SJCRH30 (cell line): ENCODE measurements at regions not wholly inside any gene's neighbourhood (a gene's known extent, or its start where the extent isn't known, plus 50 kb on each side); places are given as distances from the start of the nearest gene placed in this dataset.
"Not testable (repeated sequence)": the region's sequence is repeated elsewhere in the genome, so short reads cannot be mapped to it uniquely, and the experiment has no call there.

Experiments
- DNase-seq, 2 experiments: peaks; one replicate each; pipeline ENCODE4 v3.0.0-alpha.2; 2015 to 2020
- H3K27ac ChIP-seq: fragments of 250-450 bp; sonication (Bioruptor Pico); 2 replicates; pipeline ENCODE4 v1.5.1; 2020; ENCODE audit warnings: mild to moderate bottlenecking, moderate library complexity
- H3K27me3 ChIP-seq: fragments of 250-450 bp; sonication (Bioruptor Pico); 2 replicates; pipeline ENCODE4 v1.5.1; 2020; ENCODE audit warnings: mild to moderate bottlenecking, moderate library complexity
- H3K36me3 ChIP-seq: fragments of 250-450 bp; sonication (Bioruptor Pico); 2 replicates; pipeline ENCODE4 v1.5.1; 2020; ENCODE audit warnings: mild to moderate bottlenecking, moderate library complexity
- H3K4me1 ChIP-seq: fragments of 250-450 bp; sonication (Bioruptor Pico); 2 replicates; pipeline ENCODE4 v1.5.1; 2020; ENCODE audit warnings: mild to moderate bottlenecking, moderate library complexity
- H3K4me3 ChIP-seq: fragments of 250-450 bp; sonication (Bioruptor Pico); 2 replicates; pipeline ENCODE4 v1.5.1; 2020; ENCODE audit warnings: mild to moderate bottlenecking, moderate library complexity
- H3K9me3 ChIP-seq: fragments of 250-450 bp; sonication (Bioruptor Pico); replicated peaks from 2 replicates; pipeline ENCODE4 v1.5.1; 2020; ENCODE audit warnings: mild to moderate bottlenecking, moderate library complexity

- H3K27me3 ChIP-seq, H3K27ac ChIP-seq, H3K4me3 ChIP-seq, H3K36me3 ChIP-seq, H3K4me1 ChIP-seq, DNase-seq, H3K9me3 ChIP-seq: not testable (repeated sequence)
Measured at GRCh38 chr3:106486945-106487639, 618.3 kb upstream of the CBLB start.

DNA sequence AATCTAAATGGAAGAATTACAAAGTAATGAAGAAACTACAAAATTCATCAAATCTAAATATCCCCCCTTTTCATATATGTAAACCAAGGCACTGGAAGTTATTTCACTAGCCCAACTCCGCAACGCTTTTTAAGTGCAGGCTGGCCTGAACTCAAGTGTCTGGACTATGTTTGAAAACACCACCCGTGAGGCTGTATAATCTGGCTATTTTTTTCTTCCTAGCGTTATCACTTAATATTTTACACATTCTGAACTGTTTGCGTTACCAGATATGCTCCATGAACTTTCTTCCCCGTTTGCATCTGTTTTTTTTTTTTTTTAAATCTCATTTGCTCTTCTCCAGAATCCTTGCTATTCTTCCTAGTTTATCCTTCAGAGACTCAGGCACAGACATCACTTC is 619.5 kb upstream of the CBLB start:
- Histone ChIP-seq H3K27ac (no peak overlapping the region), H3K9me3 (no peaks in the 10 kb centered on the region), H3K27me3 (no peaks in the 10 kb centered on the region), H3K4me3 (no peak overlapping the region), H3K36me3 (no peaks in the 10 kb centered on the region), H3K4me1 (no peaks in the 10 kb centered on the region)
- DNase-seq: no peak

GRCh38 chr3:106491796-106492195 is 623.0 kb upstream of the CBLB start:
- no peaks in the 10 kb centered on the region for H3K36me3 ChIP-seq
- 0 out of 2 replicates have a peak, but pooled peaks cover 5% of the 10 kb centered on the region for H3K9me3 ChIP-seq
- H3K4me3 ChIP-seq: no peak overlapping the region
- no peaks in the 10 kb centered on the region for H3K27me3 ChIP-seq
- no peak for DNase-seq
- no peak overlapping the region for H3K27ac ChIP-seq
- H3K4me1 ChIP-seq: no peaks in the 10 kb centered on the region

DNA sequence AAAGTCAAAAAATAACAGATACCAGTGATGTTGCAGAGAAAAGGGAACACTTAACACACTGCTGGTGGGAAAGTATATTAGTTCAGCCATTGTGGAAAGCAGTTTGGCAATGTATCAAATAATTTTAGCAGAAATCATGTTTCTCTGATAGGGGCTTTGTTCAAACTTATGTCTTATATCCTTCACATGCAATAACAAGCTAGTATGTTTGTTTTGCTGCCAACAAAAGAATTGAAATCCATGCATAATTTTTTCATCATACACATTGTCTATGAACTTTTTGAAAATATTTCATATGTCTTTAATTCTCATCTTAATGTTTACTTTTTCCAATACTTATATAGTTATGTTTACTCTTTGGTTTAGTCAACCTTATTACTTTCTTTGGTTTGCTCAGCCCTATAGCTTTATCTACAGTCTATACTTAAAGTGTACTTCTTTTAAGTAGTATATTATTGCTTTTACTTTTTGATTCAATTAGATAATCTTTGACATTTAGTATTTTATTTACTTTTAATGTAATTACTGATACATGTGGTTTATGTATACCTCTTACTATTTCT is 639.6 kb upstream of the CBLB start:
- Histone ChIP-seq H3K27me3 (no peaks in the 10 kb centered on the region), H3K4me3 (no peak overlapping the region), H3K4me1 (no peaks in the 10 kb centered on the region), H3K36me3 (no peaks in the 10 kb centered on the region), H3K27ac (no peak overlapping the region), H3K9me3 (no peaks in the 10 kb centered on the region)
- no peak for DNase-seq

GRCh38 chr3:106510206-106510605 is 641.4 kb upstream of the CBLB start:
- H3K9me3 ChIP-seq: no peaks in the 10 kb centered on the region
- no peak overlapping the region for H3K4me3 ChIP-seq
- DNase-seq: no peak
- no peaks in the 10 kb centered on the region for H3K36me3 ChIP-seq
- no peak overlapping the region for H3K27ac ChIP-seq
- H3K27me3 ChIP-seq: no peaks in the 10 kb centered on the region
- H3K4me1 ChIP-seq: no peaks in the 10 kb centered on the region

- H3K4me3 ChIP-seq: no peak overlapping the region
- H3K27me3 ChIP-seq: no peaks in the 10 kb centered on the region
- H3K36me3 ChIP-seq: no peaks in the 10 kb centered on the region
- no peaks in the 10 kb centered on the region for H3K9me3 ChIP-seq
- no peaks in the 10 kb centered on the region for H3K4me1 ChIP-seq
- no peak for DNase-seq
- no peak overlapping the region for H3K27ac ChIP-seq
Measured at GRCh38 chr3:106512846-106513245, 644.0 kb upstream of the CBLB start.

DNA sequence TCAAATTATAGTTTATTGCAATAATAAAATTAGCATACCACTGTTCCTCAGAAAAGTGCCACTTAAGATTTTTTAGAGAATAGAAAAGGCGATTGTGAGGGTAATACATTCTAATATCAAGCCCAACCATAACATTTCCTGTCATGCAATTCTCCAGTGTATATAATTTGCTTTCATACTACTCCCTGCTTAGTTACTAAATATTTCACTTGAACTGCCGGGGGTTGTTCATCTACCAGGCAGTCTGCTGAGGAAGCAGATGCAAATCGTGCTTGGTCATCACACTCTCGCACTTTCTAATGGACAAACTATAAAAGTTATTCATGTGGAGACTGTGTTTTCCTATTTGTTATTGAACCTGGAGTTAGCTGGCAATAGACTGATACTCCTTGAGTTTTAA is 645.6 kb upstream of the CBLB start:
- Histone ChIP-seq H3K4me3 (no peak overlapping the region), H3K4me1 (0 out of 2 replicates have a peak, but pooled peaks cover 3% of the 10 kb centered on the region), H3K27me3 (no peaks in the 10 kb centered on the region), H3K27ac (no peak overlapping the region), H3K9me3 (no peaks in the 10 kb centered on the region), H3K36me3 (no peaks in the 10 kb centered on the region)
- DNase-seq: no peak

DNA sequence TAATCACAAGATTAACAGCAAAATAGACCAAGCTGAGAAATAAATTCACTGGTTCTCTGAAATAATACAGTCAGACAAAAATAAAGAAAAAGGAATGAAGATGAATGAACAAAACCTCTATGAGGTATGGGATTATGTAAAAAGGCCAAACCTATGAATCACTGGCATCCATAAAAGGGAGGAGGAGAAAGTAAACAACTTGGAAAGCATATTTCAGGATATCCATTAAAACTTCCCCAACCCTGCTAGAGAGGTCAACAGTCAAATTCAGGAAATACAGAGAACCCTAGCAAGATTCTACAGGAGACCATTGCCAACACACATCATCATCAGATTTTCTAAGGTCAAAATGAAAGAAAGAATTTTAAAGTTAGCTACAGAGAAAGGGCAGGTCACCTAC is 649.7 kb upstream of the CBLB start:
- H3K27ac ChIP-seq: no peak overlapping the region
- no peaks in the 10 kb centered on the region for H3K27me3 ChIP-seq
- DNase-seq: no peak
- no peaks in the 10 kb centered on the region for H3K36me3 ChIP-seq
- H3K4me1 ChIP-seq: 0 out of 2 replicates have a peak, but pooled peaks cover 3% of the 10 kb centered on the region
- H3K9me3 ChIP-seq: no peaks in the 10 kb centered on the region
- no peak overlapping the region for H3K4me3 ChIP-seq

GRCh38 chr3:106522397-106522796 is 653.6 kb upstream of the CBLB start:
- DNase-seq: no peak
- Histone ChIP-seq H3K9me3 (no peaks in the 10 kb centered on the region), H3K27ac (no peak overlapping the region), H3K4me1 (0 out of 2 replicates have a peak, but pooled peaks cover 3% of the 10 kb centered on the region), H3K27me3 (no peaks in the 10 kb centered on the region), H3K36me3 (no peaks in the 10 kb centered on the region), H3K4me3 (no peak overlapping the region)

DNA sequence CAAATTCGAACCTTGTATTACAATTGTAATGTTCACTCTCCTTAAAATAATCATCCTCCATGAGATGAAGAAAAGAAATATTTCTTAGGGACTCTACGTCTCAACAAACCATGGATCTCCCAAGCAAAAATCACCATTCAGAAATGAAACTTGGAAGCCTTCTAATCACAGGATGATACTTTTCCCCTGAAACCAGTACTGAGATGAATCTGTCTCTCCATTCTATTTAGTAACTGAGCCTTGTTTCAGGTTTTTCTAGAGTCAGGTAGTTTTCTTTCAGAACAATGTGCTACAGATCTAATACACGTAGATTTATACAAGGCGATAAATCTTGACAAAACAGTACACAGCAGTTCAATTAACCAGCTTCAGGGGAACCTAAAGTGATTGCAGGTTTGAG is 660.1 kb upstream of the CBLB start:
- Histone ChIP-seq H3K27ac (no peak overlapping the region), H3K4me3 (no peak overlapping the region), H3K27me3 (no peaks in the 10 kb centered on the region), H3K4me1 (no peaks in the 10 kb centered on the region), H3K9me3 (no peaks in the 10 kb centered on the region), H3K36me3 (no peaks in the 10 kb centered on the region)
- DNase-seq: no peak

DNA sequence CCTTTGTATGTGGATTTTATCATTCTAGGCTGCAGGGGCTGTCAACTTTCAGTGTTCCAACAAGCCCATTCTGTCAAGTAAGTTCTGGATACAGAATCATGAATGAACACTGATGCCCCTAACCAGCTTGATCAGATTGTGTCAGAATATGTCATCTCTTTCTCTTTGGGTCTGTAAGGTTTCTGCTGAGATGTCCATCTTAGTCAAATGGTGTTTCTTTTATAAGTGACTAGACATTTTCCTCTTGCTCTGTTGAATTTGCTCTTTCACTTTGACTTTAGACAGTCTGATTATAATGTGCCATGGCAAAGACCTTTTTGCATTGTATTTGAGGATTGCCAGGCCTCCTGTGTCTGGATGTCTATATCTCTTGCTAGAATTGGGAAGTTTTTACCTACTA is 660.9 kb upstream of the CBLB start:
- Histone ChIP-seq H3K9me3 (no peaks in the 10 kb centered on the region), H3K36me3 (no peaks in the 10 kb centered on the region)

GRCh38 chr3:106530367-106530766 is 661.6 kb upstream of the CBLB start:
- Histone ChIP-seq H3K27ac (no peak overlapping the region), H3K4me3 (no peak overlapping the region), H3K36me3 (no peaks in the 10 kb centered on the region), H3K27me3 (no peaks in the 10 kb centered on the region), H3K9me3 (no peaks in the 10 kb centered on the region), H3K4me1 (no peaks in the 10 kb centered on the region)
- DNase-seq: no peak

More for the DNA sequence above, 660.9 kb upstream of the CBLB start:
- H3K27me3 ChIP-seq: no peaks in the 10 kb centered on the region
- no peak overlapping the region for H3K4me3 ChIP-seq
- no peak for DNase-seq
- no peak overlapping the region for H3K27ac ChIP-seq
- H3K4me1 ChIP-seq: no peaks in the 10 kb centered on the region

- H3K36me3 ChIP-seq, H3K27me3 ChIP-seq, H3K4me3 ChIP-seq, DNase-seq, H3K4me1 ChIP-seq, H3K27ac ChIP-seq, H3K9me3 ChIP-seq: not testable (repeated sequence)
Measured at GRCh38 chr3:106531771-106532329, 663.0 kb upstream of the CBLB start.

DNA sequence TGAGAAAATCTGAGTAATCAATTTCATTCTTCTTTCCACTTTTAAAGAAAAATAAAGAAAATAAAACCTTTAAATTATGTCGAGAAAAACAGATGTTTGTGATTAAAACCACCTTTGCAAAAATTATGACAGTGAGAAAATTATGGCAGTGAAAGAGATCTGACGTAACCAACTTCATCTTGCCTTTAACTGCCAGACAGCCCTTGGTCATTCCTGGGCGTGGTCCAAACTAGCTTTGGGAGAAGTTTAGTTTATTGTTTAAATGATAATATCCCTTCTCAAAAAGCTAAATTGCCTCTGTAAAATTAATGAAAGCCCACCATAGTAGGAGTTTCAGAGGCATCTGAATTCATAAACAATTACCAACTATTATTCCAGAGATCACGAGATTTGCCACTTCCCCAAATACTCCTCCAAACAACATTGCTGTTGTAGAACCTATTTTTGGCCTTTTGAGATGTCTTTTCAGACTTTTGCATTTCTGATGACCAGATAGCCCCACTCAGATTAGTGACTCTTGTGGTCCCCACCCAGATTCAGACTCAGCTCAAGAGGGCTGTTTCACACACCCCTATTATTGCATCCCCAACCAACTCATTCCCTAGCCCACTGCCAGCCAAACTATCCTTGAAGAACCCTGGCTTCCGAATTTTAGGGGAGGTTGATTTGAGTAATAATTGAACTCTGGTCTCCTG is 664.4 kb upstream of the CBLB start:
- DNase-seq: no peak
- H3K4me1 ChIP-seq: no peaks in the 10 kb centered on the region
- H3K27ac ChIP-seq: no peak overlapping the region
- no peak overlapping the region for H3K4me3 ChIP-seq
- H3K36me3 ChIP-seq: no peaks in the 10 kb centered on the region
- no peaks in the 10 kb centered on the region for H3K9me3 ChIP-seq
- H3K27me3 ChIP-seq: no peaks in the 10 kb centered on the region

GRCh38 chr3:106533788-106534160 is 665.0 kb upstream of the CBLB start:
- H3K4me3 ChIP-seq: no peak overlapping the region
- no peaks in the 10 kb centered on the region for H3K27me3 ChIP-seq
- no peaks in the 10 kb centered on the region for H3K36me3 ChIP-seq
- no peaks in the 10 kb centered on the region for H3K4me1 ChIP-seq
- H3K9me3 ChIP-seq: no peaks in the 10 kb centered on the region
- no peak overlapping the region for H3K27ac ChIP-seq
- no peak for DNase-seq
